Activated T-helper 17 cell treated with anti-CD3 and anti-CD28 coated beads, Interleukin-2, amount 50 U/mL, for 72 hours (primary cell): ENCODE measurements at regions not wholly inside any gene's neighbourhood (a gene's known extent, or its start where the extent isn't known, plus 50 kb on each side); places are given as distances from the start of the nearest gene placed in this dataset.

ENCODE experiments used
- ATAC-seq: fragments of 150-1000 bp; cut with Tn5 transposase; replicated peaks from 2 replicates; pipeline ENCODE4 v1.10.0; 2021; ENCODE audit warnings: mild to moderate bottlenecking, moderate library complexity
- H3K27ac Mint-ChIP-seq: one replicate; pipeline ENCODE4 v1.8.0; 2022; ENCODE audit warnings: mixed read lengths
- H3K27me3 Mint-ChIP-seq: one replicate; pipeline ENCODE4 v1.8.0; 2022; ENCODE audit warnings: mixed read lengths
- H3K36me3 Mint-ChIP-seq: one replicate; pipeline ENCODE4 v1.8.0; 2022; ENCODE audit warnings: low read depth, mild to moderate bottlenecking, mixed read lengths
- H3K4me1 Mint-ChIP-seq: one replicate; pipeline ENCODE4 v1.8.0; 2022; ENCODE audit warnings: mixed read lengths
- H3K4me3 Mint-ChIP-seq: one replicate; pipeline ENCODE4 v1.8.0; 2022; ENCODE audit warnings: mild to moderate bottlenecking, mixed read lengths
- H3K9me3 Mint-ChIP-seq: one replicate; pipeline ENCODE4 v1.8.0; 2022; ENCODE audit warnings: mixed read lengths

- H3K27me3 Mint-ChIP-seq: no peaks in the 10 kb centered on the region
- ATAC-seq: no peak
- H3K9me3 Mint-ChIP-seq: no peaks in the 10 kb centered on the region
- no peaks in the 10 kb centered on the region for H3K4me1 Mint-ChIP-seq
- no peak overlapping the region for H3K27ac Mint-ChIP-seq
- no peak overlapping the region for H3K4me3 Mint-ChIP-seq
- no peaks in the 10 kb centered on the region for H3K36me3 Mint-ChIP-seq
These were observed 427.5 kb downstream of the TUSC7 start for GRCh38 chr3:117137065-117137464.

- H3K9me3 Mint-ChIP-seq: no peaks in the 10 kb centered on the region
- H3K4me1 Mint-ChIP-seq: no peaks in the 10 kb centered on the region
- no peak overlapping the region for H3K27ac Mint-ChIP-seq
- H3K4me3 Mint-ChIP-seq: no peak overlapping the region
- no peak for ATAC-seq
- H3K27me3 Mint-ChIP-seq: no peaks in the 10 kb centered on the region
- no peaks in the 10 kb centered on the region for H3K36me3 Mint-ChIP-seq
These were observed 430.1 kb downstream of the TUSC7 start for GRCh38 chr3:117139681-117140080.

DNA sequence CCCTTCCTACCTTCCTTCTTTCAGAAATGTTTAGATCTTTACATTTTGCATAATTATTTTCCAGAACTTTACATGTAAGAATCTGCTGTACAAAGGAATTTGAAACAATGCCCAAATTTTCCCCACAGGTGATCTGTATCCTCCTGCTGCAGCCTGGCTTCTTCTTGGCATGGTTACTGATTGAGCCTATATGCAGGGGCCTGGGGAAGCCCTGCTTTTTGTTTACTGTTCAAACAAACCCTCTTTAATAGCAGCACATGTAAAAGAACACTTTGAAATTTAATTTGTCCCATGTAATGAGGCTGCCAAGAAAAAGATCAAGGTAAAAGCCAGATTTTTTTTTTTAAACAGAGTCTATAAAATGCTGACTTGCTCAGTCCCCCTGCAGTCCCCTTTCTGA is 432.2 kb downstream of the TUSC7 start:
- ATAC-seq: no peak
- no peaks in the 10 kb centered on the region for H3K4me1 Mint-ChIP-seq
- H3K4me3 Mint-ChIP-seq: no peak overlapping the region
- H3K9me3 Mint-ChIP-seq: no peaks in the 10 kb centered on the region
- H3K27ac Mint-ChIP-seq: no peak overlapping the region
- H3K36me3 Mint-ChIP-seq: no peaks in the 10 kb centered on the region
- no peaks in the 10 kb centered on the region for H3K27me3 Mint-ChIP-seq

DNA sequence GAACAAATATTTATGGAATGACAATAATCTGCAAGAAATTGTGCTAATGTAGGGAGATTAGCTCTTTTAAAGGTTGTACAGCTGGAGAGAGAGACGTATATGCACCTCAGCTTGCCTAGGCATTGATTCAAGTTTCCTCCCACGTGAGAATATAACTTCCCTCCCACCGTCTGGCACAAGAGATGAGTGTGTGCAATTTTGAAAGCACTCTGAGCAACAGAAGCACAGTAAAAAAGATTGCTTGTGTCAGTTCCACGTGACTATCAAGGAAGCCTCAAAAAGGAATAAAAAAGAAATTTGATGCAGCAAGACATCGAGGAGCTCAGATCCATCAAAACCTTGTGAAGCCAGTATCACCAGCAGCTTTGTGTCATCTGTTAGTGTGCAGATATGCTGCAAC is 435.3 kb downstream of the TUSC7 start:
- Mint-ChIP-seq H3K27ac (no peak overlapping the region), H3K9me3 (no peaks in the 10 kb centered on the region), H3K4me1 (no peaks in the 10 kb centered on the region), H3K4me3 (no peak overlapping the region), H3K36me3 (no peaks in the 10 kb centered on the region), H3K27me3 (no peaks in the 10 kb centered on the region)
- no peak for ATAC-seq

GRCh38 chr3:117145677-117146076 is 436.1 kb downstream of the TUSC7 start:
- ATAC-seq: no peak
- Mint-ChIP-seq H3K27me3 (no peaks in the 10 kb centered on the region), H3K36me3 (no peaks in the 10 kb centered on the region), H3K9me3 (peaks cover under 1% of the 10 kb centered on the region), H3K4me1 (no peaks in the 10 kb centered on the region), H3K27ac (no peak overlapping the region), H3K4me3 (no peak overlapping the region)

DNA sequence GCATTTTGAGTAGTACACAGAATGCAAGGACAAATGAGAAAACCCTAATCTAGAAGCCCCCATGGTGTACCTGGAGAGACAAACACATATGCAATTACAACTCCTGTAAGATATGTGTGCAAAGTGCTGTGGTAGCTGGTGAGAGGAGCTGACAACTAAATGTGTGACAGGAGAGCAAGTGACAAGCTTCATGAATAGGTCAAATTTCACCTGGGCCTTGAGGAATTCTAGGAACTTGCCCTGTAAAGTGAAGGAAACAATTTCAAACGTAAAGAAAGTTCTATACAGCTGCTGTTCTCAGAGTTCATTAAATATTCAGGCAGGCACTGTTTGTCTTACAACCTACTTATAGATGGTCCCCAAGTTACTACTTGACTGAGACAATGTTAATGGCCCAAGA is 437.0 kb downstream of the TUSC7 start:
- Mint-ChIP-seq H3K36me3 (no peaks in the 10 kb centered on the region), H3K4me1 (no peaks in the 10 kb centered on the region), H3K9me3 (peaks cover 7% of the 10 kb centered on the region), H3K27ac (no peak overlapping the region), H3K27me3 (no peaks in the 10 kb centered on the region), H3K4me3 (no peak overlapping the region)
- ATAC-seq: no peak

GRCh38 chr3:117149584-117149983 is 440.0 kb downstream of the TUSC7 start:
- no peak overlapping the region for H3K27ac Mint-ChIP-seq
- peaks cover 17% of the 10 kb centered on the region for H3K9me3 Mint-ChIP-seq
- H3K4me3 Mint-ChIP-seq: no peak overlapping the region
- H3K4me1 Mint-ChIP-seq: no peaks in the 10 kb centered on the region
- no peaks in the 10 kb centered on the region for H3K27me3 Mint-ChIP-seq
- H3K36me3 Mint-ChIP-seq: no peaks in the 10 kb centered on the region
- ATAC-seq: no peak

DNA sequence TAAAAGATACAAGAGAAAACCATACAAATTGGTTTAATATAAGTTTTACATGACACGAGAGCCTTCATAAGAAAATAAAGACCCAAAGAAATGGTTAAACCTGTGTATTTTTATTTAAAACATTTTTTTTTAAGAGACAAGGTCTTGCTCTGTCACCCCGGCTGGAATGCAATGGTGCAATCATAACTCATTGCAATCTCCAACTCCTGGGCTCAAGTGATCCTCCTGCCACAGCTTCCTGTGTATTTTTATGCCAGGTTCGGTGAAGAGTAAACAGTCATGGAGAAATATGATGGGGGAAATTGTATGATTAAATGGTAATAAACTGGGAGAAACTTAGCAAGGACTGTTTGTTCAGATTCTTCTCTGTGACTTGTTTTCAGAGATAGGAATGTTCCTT is 441.0 kb downstream of the TUSC7 start:
- no peak overlapping the region for H3K4me3 Mint-ChIP-seq
- peaks cover 17% of the 10 kb centered on the region for H3K9me3 Mint-ChIP-seq
- H3K4me1 Mint-ChIP-seq: no peaks in the 10 kb centered on the region
- ATAC-seq: no peak
- no peaks in the 10 kb centered on the region for H3K36me3 Mint-ChIP-seq
- no peak overlapping the region for H3K27ac Mint-ChIP-seq
- no peaks in the 10 kb centered on the region for H3K27me3 Mint-ChIP-seq

- no peaks in the 10 kb centered on the region for H3K36me3 Mint-ChIP-seq
- no peaks in the 10 kb centered on the region for H3K27me3 Mint-ChIP-seq
- H3K4me3 Mint-ChIP-seq: no peak overlapping the region
- H3K27ac Mint-ChIP-seq: no peak overlapping the region
- no peak for ATAC-seq
- peaks cover 4% of the 10 kb centered on the region for H3K9me3 Mint-ChIP-seq
- no peaks in the 10 kb centered on the region for H3K4me1 Mint-ChIP-seq
These were observed 450.6 kb downstream of the TUSC7 start for GRCh38 chr3:117160176-117160575.

DNA sequence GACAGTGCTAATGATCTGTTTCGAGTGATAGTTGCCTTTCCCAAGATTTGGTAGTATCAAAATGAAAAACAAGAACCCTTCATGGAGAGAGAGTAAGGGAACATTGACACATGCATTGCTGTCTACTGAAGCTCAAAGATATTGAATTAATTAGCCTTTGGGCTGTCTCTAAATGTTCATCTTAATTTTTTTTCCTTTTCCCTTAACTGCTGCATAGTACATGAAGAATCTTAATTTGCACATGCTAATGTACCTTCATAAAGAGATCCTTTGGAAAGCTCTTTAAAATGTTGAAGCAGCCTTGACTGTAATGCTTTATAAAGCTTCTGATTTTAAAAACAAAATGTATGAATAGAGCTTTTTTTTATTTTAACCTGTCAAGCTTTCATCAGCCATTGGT is 452.2 kb downstream of the TUSC7 start:
- Mint-ChIP-seq H3K4me1 (no peaks in the 10 kb centered on the region), H3K36me3 (no peaks in the 10 kb centered on the region), H3K27ac (no peak overlapping the region), H3K27me3 (no peaks in the 10 kb centered on the region), H3K9me3 (peaks cover 4% of the 10 kb centered on the region), H3K4me3 (no peak overlapping the region)
- ATAC-seq: no peak

- H3K4me3 Mint-ChIP-seq: no peak overlapping the region
- no peaks in the 10 kb centered on the region for H3K36me3 Mint-ChIP-seq
- H3K27me3 Mint-ChIP-seq: no peaks in the 10 kb centered on the region
- H3K9me3 Mint-ChIP-seq: peaks cover 8% of the 10 kb centered on the region
- H3K4me1 Mint-ChIP-seq: no peaks in the 10 kb centered on the region
- ATAC-seq: no peak
- no peak overlapping the region for H3K27ac Mint-ChIP-seq
These were observed 455.6 kb downstream of the TUSC7 start for GRCh38 chr3:117165176-117165575.

- H3K27me3 Mint-ChIP-seq: no peaks in the 10 kb centered on the region
- no peak overlapping the region for H3K4me3 Mint-ChIP-seq
- ATAC-seq: no peak
- peaks cover 8% of the 10 kb centered on the region for H3K9me3 Mint-ChIP-seq
- no peaks in the 10 kb centered on the region for H3K36me3 Mint-ChIP-seq
- H3K27ac Mint-ChIP-seq: no peak overlapping the region
- H3K4me1 Mint-ChIP-seq: no peaks in the 10 kb centered on the region
These were observed 456.0 kb downstream of the TUSC7 start for GRCh38 chr3:117165601-117166051.

DNA sequence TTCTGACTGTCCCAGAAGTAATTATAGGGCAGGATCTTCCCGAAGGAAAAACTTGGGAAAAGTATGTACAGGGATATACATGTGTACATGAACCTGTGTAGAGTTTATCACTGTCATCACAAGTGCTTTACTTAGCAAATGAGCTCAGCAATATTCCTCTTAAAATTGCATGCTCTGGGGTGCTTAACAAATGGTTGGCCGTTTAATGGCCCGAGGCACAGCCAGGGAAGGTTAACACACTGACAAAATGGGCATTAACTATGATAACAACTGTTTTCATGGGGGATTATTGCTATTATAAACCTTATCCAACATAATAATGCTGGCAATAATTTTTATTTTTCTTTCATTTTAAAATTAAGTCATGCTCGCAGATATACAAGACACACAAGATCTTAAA is 459.3 kb downstream of the TUSC7 start:
- Mint-ChIP-seq H3K27me3 (no peaks in the 10 kb centered on the region), H3K27ac (no peak overlapping the region), H3K36me3 (no peaks in the 10 kb centered on the region), H3K4me1 (no peaks in the 10 kb centered on the region), H3K4me3 (no peak overlapping the region), H3K9me3 (peaks cover 4% of the 10 kb centered on the region)
- ATAC-seq: no peak

DNA sequence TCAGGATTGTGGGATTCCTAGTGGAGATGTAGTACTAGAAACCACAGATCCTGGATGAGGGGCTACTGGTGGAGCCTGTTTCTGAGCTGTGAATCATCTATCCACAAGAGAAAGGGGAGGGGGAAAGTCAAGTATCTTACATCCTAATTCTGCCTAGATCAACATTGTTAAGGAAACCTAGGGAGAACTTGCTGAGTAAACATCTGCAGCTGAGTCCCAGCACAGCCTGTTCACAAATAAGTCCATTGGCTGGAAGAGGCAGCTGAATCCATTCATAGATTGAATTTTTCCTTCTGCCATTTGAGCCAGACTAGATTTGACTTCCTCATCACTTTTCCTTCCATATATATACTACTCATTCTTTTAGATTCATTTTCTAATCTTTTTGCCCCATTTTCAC is 460.5 kb downstream of the TUSC7 start:
- no peak for ATAC-seq
- Mint-ChIP-seq H3K27ac (no peak overlapping the region), H3K27me3 (no peaks in the 10 kb centered on the region), H3K9me3 (peaks cover 4% of the 10 kb centered on the region), H3K4me1 (no peaks in the 10 kb centered on the region), H3K4me3 (no peak overlapping the region), H3K36me3 (no peaks in the 10 kb centered on the region)

GRCh38 chr3:117171124-117171523 is 461.5 kb downstream of the TUSC7 start:
- peaks cover 4% of the 10 kb centered on the region for H3K9me3 Mint-ChIP-seq
- no peaks in the 10 kb centered on the region for H3K36me3 Mint-ChIP-seq
- H3K27me3 Mint-ChIP-seq: no peaks in the 10 kb centered on the region
- ATAC-seq: no peak
- H3K4me1 Mint-ChIP-seq: no peaks in the 10 kb centered on the region
- no peak overlapping the region for H3K4me3 Mint-ChIP-seq
- no peak overlapping the region for H3K27ac Mint-ChIP-seq

GRCh38 chr3:117172426-117172825 is 462.8 kb downstream of the TUSC7 start:
- H3K36me3 Mint-ChIP-seq: no peaks in the 10 kb centered on the region
- no peak overlapping the region for H3K4me3 Mint-ChIP-seq
- H3K9me3 Mint-ChIP-seq: peaks cover 1% of the 10 kb centered on the region
- no peak for ATAC-seq
- H3K27me3 Mint-ChIP-seq: no peaks in the 10 kb centered on the region
- no peaks in the 10 kb centered on the region for H3K4me1 Mint-ChIP-seq
- no peak overlapping the region for H3K27ac Mint-ChIP-seq
